GM12872 (cell line): ENCODE measurements at regions not wholly inside any gene's neighbourhood (a gene's known extent, or its start where the extent isn't known, plus 50 kb on each side); places are given as distances from the start of the nearest gene placed in this dataset.

ENCODE experiments used
- CTCF ChIP-seq: IDR thresholded peaks from 3 replicates; pipeline ENCODE4 v1.5.1; 2011; ENCODE audit warnings: low read depth, mild to moderate bottlenecking, low read length, moderate library complexity; ENCODE audit not compliant: insufficient read depth

GRCh38 chr2:221786297-221786926, 214.3 kb upstream of the EPHA4 start:
- no peak for TF ChIP-seq CTCF

GRCh38 chr2:221780281-221780688, 208.2 kb upstream of the EPHA4 start:
- TF ChIP-seq CTCF: no peak

- no peak for TF ChIP-seq CTCF
Observed at GRCh38 chr2:221779614-221780067, 207.5 kb upstream of the EPHA4 start.

- no peak for TF ChIP-seq CTCF
Observed at GRCh38 chr2:221778025-221778424, 205.9 kb upstream of the EPHA4 start.

- no peak for TF ChIP-seq CTCF
Observed at GRCh38 chr2:221777119-221777518, 205.0 kb upstream of the EPHA4 start.

- no peak for TF ChIP-seq CTCF
Observed at GRCh38 chr2:221775096-221775495, 203.0 kb upstream of the EPHA4 start.

GRCh38 chr2:221774136-221774535, 202.0 kb upstream of the EPHA4 start:
- TF ChIP-seq CTCF: no peak
